GM19351 (cell line): ENCODE measurements at regions not wholly inside any gene's neighbourhood (a gene's known extent, or its start where the extent isn't known, plus 50 kb on each side); places are given as distances from the start of the nearest gene placed in this dataset.

Experiments used
- ATAC-seq: cut with Tn5 transposase; IDR thresholded peaks from one replicate; pipeline ENCODE4 v1.9.1; 2021; ENCODE audit warnings: mild to moderate bottlenecking, moderate library complexity; ENCODE audit not compliant: unreplicated experiment

DNA sequence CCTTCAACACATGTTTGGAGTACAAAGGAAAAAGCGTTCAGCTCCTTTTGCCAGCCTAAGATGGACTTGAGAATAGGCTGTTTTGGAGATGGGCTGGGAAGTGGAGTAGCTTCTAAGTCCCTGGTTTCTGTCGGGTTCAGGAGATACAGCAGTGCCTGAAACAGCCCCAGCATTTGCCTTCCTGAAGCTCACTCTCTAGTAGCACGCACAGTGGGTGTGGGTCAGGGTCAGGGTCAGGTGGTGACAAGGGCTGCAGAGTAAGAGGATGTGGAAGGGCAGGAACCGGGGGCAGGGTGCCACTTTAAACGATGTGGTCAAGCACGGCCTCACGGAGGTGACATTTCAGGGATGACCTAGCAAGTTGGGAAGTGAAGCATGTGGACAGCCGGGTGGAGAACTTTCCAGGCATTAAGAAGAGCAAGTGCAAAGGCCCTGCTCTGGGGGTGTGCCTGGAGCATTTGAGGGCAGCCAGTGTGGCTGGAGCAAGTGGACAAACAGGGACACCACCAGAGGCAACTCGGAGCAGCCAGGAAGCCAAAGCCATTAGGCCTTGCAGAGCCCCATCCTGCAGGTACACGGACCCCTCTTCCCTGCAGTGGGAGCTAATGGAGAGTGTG, 382.2 kb upstream of the ZMIZ1 start:
- ATAC-seq = no peak

DNA sequence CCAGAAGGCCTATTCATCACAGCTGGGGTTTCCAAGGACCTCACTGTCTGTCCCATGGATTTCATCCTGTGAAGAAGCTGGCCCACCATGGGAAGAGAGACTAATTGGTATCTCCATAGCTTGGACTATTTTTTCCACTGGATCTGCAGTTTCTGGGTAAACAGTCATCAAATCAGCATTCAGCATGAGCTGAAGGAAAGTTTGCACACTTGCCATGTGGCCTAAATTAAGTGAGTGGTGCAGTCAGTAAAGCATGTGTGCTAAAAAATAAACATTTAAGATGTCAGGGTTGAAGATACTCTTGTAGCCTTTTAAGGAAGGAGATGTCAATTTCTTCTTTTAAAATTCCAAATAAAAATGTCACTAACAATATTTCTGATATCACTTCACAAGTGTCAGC, 381.1 kb upstream of the ZMIZ1 start:
- ATAC-seq = no peak

DNA sequence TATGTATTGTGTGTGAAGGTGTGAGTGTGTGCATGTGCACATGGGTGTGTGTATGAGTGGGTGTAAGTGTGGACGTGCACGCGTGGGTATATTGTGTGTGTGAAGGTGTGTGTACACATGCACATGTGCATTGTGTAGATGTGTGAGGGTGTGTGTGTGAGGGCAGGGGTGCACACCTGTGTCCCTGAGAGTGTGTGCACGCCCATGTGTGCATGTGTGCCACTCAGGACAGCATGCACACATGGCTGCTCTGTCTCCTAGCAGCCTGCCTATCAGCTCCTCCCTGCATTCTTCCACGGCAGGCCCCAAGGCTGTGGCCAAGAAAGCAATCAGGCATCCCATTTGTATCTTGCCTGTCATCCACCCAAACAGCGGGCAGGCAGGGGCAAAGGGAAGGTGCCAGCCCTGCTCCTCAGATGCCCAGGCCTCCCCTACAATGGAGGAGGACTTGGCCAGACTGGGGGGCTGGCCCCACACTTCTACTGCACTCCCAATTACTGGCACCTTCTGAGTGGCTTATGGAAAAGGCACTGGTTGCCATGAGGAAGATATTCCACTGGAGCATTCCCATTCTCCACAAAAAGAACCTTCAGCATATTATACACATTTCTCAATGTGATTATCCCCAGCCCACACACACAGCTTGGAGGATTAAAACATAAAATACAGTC, 380.4 kb upstream of the ZMIZ1 start:
- ATAC-seq = no peak

DNA sequence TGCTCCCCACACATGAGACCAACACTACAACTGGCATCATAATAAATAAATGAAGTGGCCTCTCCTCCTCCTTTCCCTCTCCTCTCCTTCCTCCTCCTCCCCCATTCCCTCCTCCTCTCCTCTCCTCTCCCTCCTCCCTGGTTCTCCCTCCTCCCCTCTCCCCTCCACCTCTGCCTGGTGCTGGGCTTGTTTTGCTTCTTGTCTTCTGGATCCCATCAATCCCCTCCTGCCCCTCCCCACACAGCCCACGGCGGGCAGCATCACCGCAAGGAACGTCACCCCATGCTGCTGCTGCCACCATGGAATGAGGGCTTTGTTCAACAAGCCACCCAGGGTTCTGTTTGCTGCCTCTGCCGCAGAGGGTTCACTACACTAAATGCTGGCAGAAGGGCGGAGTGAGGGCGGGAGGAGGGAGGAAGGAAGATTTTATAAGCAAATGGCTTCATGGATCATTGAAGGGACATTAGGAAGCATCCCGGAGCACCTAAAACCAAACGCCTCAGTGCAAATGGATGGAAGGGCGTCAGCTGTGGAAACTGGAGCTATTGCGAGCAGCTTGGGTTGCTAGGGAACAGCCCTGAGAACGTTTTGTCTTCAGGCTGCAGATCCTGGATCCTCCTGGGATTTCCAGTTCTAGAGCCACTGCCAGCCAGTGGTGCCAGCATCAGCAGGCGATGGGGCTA, 379.7 kb upstream of the ZMIZ1 start:
- ATAC-seq = no peak

DNA sequence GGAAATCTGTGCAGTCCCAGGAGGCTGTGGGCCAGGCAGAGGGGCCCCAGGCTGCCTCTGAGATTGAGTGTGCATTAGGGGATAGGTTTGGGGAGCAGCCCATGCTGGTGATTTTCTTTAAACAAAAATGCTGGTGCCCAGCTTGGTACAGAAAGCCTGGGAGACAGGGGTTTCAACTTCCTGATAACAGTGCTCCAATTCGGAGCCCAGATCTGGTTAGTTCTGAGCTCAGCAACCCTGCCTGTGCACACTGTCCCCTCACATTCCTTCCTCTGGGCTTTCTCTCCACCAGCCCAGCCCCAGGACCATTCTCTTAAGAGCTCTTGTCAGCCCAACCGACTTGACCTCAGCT, 379.2 kb upstream of the ZMIZ1 start:
- no peak for ATAC-seq

DNA sequence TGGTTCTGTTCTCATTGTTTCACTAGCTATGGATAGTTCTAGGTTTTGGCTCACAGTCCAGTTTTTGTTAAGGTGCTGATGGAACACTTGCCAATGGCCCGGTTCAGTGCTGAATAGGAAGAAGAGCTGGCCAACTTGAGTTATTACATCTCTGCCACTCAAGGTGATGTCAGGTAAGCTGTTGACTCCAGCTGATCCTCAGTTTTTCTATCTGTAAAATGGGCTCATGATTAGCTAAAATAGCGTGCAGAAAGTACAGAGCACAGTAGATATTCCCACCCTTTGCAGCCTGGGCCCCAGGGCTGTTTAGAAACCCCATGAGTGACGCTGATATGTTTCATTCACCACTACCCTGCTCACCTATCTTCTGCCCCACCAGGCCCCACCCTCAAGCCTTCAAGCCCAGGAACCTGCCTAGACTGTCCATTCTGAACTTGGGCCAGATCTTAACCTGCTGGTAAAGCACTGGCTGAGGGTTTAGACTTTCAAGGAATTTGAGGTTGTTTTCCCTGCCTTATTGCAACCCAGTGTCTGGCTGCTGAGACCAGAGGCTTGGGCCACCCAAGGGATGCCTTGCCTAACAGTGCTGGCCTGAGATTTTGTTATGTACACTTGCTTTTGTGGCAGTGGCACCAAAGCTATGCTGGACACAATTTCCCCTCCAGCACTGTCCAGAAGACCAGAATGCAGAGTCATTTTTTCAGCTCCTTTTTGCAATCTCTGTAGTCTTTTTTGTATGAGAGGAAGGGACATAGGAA, 378.2 kb upstream of the ZMIZ1 start:
- no peak for ATAC-seq

DNA sequence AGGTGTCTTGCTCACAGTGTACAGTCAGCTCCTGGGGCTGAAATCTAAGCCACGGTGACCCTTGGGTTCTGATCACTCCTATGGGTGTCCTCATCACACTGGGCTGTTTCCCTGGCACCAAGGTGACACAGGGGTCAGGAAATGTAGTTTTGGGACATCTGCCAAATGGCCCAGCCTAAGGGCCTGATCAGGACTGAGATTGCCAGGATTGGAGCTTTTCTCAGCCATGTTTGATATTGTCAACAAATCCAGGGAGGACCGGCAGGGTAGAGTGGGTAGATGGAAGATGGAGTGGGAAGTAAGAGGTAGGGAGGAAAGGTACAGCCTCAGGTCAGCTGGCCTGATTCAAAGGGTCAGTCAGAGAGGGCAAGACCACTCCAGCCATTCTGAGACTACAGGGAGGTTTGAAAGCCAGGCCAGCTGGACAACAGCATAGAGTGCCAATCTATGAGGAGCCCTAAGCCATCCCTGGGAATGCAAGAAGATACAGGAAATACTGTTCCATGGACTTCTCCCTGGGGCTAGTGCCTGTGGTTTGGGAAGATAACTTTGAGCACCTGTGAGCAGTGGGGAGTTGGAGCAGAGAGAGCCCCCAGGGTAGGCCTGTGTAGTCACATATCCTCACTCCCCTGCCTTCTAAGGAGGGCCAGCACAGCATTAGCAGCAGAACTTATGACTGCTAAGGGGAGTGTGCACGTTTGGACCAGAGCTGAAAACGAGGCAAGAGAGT, 377.3 kb upstream of the ZMIZ1 start:
- no peak for ATAC-seq

DNA sequence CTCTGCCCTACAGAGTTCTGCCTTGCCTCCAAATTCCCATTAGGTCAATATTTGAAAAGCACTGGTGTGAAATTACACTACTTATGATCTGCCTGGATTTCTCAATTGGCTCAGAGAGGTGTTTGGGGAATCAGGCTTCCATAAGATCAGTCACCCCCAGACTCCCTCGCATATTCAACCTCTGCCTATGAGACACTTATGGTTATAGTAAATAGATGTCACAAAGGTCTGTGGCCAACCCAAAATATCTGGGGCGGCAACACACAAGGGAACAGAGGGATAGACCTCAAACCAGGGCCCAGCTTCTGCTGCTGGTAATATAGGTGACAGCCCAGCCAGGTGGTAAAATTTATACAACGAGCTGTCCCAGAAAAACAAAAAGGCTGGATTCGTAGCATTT, 376.7 kb upstream of the ZMIZ1 start:
- ATAC-seq = no peak

DNA sequence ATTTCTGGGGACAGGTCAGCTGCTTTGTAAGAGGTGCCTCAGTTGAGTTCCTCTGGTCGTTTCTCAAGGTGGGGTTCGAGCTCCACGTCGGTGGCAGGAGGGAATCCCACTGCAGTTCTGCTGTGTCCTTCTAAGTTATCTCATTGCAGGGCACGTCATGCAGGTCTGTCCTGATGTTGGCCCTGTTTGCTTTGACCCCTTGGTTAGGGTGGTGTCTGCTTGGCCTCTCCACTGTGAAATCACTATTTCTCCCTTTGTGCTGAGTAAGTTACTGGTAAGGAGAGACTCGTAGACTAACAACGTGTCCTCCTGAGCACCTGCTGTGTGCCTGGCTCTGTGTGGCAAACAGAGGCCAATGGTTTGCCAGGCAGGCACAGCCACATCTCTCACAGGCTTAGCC, 372.9 kb upstream of the ZMIZ1 start:
- no peak for ATAC-seq

DNA sequence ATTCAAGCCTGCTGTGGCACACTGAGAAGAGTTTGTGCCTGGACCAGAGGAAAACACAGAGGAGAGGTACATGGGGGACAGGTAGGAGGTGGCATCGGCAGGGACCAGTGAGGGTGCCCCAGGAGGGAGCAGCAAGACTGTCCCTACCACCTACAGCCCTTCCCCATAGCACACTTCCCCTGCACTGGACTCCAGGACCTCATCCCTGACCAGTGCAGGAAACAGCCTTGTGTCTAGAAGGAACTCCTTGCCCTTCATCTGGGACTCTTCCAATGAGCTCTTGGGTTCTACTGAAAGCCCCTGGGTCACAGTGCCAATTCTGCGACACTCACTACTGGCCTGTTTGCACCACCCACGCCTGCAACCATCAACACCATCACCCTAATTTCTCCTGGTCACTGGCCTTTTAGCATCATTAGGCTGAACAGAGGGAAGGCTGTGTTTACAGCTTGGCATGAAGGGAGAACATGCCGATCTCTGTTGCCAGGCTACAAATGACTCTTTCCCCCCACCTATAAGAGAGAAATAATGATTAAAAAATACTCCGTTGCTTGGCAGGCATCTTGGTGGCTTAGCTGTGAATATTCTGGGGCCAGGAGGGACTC, 371.9 kb upstream of the ZMIZ1 start:
- ATAC-seq = no peak

DNA sequence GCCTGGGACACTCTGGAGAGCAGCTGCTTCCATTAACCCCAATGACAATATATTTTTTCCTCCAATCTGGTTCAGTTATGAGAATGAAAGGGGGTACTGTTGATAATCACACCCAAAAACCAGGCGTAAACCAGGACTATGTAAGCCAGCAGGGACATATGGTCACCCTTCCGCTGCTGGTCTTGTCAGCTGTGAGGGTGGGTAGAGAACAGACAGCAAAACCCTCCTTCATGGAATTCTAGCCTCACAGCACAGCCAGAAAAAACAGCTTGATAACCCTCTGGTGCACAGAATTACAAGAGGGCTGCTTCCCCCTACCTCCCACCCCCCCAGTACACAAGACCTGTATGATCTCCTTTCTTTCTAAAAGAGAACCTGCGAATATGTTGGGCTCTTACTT, 368.8 kb upstream of the ZMIZ1 start:
- ATAC-seq = no peak

DNA sequence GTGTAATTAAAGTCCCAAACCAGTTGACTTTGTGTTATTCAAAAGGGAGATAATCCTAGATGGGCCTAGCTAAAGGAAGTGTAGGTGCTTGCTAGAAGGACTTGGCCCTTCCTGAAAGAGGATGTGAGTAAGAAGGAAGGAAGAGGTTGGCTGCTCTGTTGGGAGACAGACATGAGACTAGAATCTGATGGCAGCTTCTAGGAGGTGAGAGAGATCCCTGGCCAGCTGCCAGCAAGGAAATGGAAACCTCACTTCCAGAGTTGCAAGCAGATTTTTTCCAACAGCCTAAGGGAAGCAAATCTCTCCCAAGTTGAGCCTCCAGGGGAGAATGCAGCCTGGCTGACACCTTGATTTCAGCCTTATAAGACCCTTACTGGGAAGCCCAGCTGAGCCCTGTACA, 368.4 kb upstream of the ZMIZ1 start:
- no peak for ATAC-seq

DNA sequence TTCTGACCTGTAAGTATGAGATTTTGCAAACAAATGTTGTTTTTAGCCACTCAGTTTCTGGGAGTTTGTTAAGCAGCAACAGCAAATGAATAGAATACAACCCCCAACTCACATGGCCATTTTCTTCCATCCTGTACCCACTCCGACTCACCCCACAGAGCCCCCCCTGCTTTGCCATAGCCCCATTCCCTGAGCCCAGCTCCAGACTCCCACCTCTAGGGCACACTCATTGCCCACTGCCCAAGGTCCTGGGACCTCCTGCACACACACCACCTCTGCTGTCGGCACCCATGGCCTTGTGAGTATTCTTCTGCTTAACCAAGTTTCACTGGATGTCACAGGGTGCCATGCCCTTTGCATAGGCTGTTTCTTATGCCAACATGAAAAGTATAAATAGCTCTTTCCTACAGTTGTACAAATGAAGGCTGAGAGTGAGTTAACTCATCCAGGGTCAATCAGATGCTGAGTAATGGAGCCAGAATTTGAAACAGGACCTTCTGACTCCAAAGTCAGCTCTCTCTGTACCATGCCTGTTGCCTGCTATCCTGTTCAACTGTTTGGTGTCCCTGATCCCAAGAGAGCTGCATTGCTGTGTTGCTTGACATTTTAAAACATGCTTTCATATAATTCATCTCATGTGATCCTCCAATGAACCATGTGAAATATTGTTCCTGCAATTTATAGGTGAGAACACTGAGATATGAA, 367.8 kb upstream of the ZMIZ1 start:
- ATAC-seq = no peak

DNA sequence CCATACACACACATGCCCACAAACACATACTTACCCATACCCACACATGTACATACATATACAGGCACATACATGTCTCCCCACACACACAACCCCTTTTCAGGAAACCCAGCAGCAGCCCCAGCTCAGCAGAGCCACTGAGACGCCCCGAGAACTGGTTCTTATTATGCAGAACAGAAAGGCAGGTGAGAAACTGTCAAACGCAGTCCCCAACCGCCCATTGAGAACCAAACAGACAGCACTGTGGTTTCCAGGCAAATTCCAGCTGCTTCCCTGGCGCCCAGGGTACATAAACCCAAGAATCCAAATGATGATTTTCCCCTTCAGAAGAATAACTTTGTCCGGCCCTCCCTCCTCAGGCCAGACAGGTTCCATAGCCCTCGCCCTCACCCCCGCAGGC, 366.6 kb upstream of the ZMIZ1 start:
- ATAC-seq = no peak

DNA sequence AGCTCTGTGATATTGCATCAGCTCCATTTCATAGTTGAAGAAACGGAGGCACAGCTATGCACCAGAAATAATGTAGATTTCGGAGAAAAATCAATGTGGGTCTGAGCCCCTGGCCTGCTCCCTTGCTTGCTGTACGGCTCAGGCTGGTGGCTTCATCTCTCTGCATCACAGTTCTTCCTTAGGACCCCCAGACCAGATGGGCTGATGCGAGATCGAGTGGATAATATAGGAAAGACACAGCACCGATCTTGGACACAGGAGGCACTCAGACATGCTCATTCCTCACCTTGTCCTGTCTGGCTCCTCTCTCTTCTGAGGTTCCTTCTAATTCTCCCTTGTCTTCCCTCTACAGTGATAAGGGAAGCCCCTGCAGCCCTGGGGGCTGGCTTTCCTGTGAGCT, 365.9 kb upstream of the ZMIZ1 start:
- no peak for ATAC-seq

DNA sequence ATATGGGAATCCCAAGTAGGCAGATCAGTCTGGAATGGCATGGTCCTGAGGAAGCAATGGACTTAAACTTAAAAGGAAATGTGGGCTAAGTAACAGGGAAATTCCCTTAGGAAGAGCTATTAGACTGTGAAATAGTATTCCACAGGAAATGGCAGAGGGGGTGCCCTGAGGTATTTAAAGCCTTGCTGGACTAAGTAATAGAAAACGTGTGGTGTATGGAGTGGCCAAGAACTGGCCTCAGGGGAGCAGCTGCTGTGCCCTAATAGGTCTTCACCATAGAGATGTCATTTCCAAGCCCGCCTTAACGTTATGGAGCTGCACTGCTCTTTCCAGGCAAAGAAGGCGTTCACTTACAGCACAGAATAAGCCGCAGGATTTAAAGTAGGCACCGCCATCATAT, 365.2 kb upstream of the ZMIZ1 start:
- ATAC-seq = no peak

DNA sequence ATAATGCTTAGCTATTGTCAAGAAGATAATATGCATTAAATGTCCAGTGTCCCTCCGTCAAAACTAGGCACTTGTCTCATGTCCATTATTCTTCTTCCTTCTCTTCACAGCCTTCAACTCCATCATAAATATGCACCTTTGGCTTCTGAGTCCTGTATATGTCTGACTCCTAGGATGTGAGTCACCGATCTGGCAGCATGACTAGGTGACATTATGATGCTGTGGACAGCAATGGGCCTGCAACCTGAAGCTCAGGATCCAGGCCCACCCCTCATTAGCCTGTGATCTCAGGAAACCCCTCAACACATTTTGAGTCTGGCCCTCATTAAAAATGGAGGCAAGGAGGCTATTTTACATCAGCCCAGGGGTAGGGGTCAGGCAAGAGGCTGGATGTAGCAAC, 362.5 kb upstream of the ZMIZ1 start:
- no peak for ATAC-seq

DNA sequence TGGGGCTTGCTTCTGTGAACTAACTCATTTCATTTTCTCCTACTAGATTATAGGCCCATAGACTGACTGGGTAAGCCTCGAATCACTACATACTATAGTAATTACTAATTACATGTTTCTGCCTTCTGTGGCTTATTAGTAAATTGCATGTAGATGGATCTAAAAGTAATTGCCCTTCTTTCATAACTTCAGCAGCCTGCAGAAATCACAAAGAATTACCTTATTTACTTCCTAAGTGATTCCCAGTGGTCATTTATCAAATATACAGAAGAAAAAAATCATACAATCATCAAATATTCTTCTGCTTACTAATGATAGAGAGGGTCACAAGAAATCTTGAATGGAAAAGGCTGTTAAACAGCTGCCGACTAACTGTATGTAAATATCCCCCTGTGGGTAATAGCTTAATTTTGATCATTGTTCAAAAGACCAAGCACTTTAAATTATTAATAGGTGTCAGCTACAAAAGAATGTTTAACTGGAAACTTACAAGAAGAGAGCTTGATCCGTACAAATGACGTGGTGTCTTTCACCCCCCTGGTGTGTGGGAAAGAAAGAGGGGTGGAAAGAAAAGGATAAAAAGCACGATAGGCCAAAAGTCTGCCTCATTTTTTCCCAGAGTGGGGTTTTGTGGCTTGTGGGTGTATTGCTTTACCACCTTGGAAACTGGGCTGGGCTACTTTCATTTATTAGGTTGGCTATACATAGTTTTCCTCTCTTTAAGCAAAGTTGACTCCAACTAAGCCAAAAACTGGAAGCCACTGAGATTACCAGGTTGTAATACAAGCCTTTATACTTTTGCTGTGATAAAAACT, 361.8 kb upstream of the ZMIZ1 start:
- no peak for ATAC-seq

DNA sequence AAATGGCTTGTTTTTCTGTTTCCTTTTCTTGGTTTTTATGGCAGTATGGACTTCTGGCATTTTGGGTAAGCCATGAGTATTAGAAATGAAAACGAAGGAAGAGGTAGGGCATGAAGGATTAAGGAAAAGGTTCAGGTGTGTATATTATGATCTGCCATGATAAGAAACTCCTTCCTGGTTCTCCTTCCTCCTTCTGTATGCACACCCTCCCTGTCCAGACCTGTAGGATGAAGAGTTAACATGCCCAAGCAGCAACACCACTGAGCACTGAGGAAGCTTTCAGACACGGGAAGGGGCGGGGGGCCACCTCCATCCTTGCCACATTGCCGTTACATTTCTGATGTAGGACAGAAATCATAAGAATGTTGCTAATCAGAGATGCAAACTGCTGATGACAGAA, 361.0 kb upstream of the ZMIZ1 start:
- no peak for ATAC-seq
